Activated CD4-positive, alpha-beta T cell treated with anti-CD3 and anti-CD28 coated beads for 4 hours (primary cell): ENCODE measurements at regions not wholly inside any gene's neighbourhood (a gene's known extent, or its start where the extent isn't known, plus 50 kb on each side); places are given as distances from the start of the nearest gene placed in this dataset.
A peak's percentile ranks its signal among the peaks of the same experiment; 100 is the strongest.
"Not testable (repeated sequence)": the region's sequence is repeated elsewhere in the genome, so short reads cannot be mapped to it uniquely, and the experiment has no call there.

Experiments
- DNase-seq, 2 donors: peaks; one replicate each; pipeline ENCODE4 v3.0.0-alpha.2; 2020

- no peak for DNase-seq
These were observed 270.8 kb upstream of the BTG1 start for GRCh38 chr12:92416385-92416812.

GRCh38 chr12:92414170-92415070 is 268.8 kb upstream of the BTG1 start:
- DNase-seq: no peak

- DNase-seq: no peak
These were observed 267.6 kb upstream of the BTG1 start for GRCh38 chr12:92413286-92413685.

GRCh38 chr12:92412856-92413255 is 267.2 kb upstream of the BTG1 start:
- DNase-seq: no peak

GRCh38 chr12:92411687-92412086 is 266.0 kb upstream of the BTG1 start:
- DNase-seq: no peak

GRCh38 chr12:92408072-92408900 is 262.6 kb upstream of the BTG1 start:
- peak in 1 of 2 donors; percentile 51 for DNase-seq

GRCh38 chr12:92406404-92407070 is 260.9 kb upstream of the BTG1 start:
- DNase-seq: not testable (repeated sequence)

GRCh38 chr12:92405801-92406251 is 260.2 kb upstream of the BTG1 start:
- peak in 1 of 2 donors; percentile 39 for DNase-seq

- DNase-seq: no peak
These were observed 259.3 kb upstream of the BTG1 start for GRCh38 chr12:92404921-92405320.

- DNase-seq: no peak
These were observed 258.7 kb upstream of the BTG1 start for GRCh38 chr12:92404259-92404894.

- peak; percentile 61 to 68 for DNase-seq
These were observed 257.8 kb upstream of the BTG1 start for GRCh38 chr12:92403210-92404175.

- no peak for DNase-seq
These were observed 256.8 kb upstream of the BTG1 start for GRCh38 chr12:92402415-92402814.

GRCh38 chr12:92400006-92400405 is 254.4 kb upstream of the BTG1 start:
- DNase-seq: no peak

GRCh38 chr12:92398565-92399309 is 253.1 kb upstream of the BTG1 start:
- peak in 1 of 2 donors; percentile 36 for DNase-seq

- no peak for DNase-seq
These were observed 251.1 kb upstream of the BTG1 start for GRCh38 chr12:92396647-92397252.

- DNase-seq: no peak
These were observed 249.7 kb upstream of the BTG1 start for GRCh38 chr12:92395322-92395721.

- no peak for DNase-seq
These were observed 249.2 kb upstream of the BTG1 start for GRCh38 chr12:92394895-92395294.

GRCh38 chr12:92393504-92393903 is 247.9 kb upstream of the BTG1 start:
- no peak for DNase-seq

- not testable (repeated sequence) for DNase-seq
These were observed 246.1 kb upstream of the BTG1 start for GRCh38 chr12:92391726-92392125.

- no peak for DNase-seq
These were observed 243.8 kb upstream of the BTG1 start for GRCh38 chr12:92389466-92389865.
